ENCODE measurements at regions not wholly inside any gene's neighbourhood (a gene's known extent, or its start where the extent isn't known, plus 50 kb on each side); places are given as distances from the start of the nearest gene placed in this dataset.

- no peak for TF ChIP-seq CTCF (IDR thresholded peaks at IDR 0.05; ENCODE audit: low read length)
- TF ChIP-seq EZH2 (optimal IDR thresholded peaks at IDR 0.05; ENCODE audit: low read depth, low read length), result no peak
- TF ChIP-seq EZH2phosphoT487 (IDR thresholded peaks at IDR 0.05; ENCODE audit: low read length), result no peak
These were observed 212.8 kb downstream of the CDCA7 start for GRCh38 chr2:173567493-173567892.
